ENCODE measurements at regions not wholly inside any gene's neighbourhood (a gene's known extent, or its start where the extent isn't known, plus 50 kb on each side); places are given as distances from the start of the nearest gene placed in this dataset.

DNA sequence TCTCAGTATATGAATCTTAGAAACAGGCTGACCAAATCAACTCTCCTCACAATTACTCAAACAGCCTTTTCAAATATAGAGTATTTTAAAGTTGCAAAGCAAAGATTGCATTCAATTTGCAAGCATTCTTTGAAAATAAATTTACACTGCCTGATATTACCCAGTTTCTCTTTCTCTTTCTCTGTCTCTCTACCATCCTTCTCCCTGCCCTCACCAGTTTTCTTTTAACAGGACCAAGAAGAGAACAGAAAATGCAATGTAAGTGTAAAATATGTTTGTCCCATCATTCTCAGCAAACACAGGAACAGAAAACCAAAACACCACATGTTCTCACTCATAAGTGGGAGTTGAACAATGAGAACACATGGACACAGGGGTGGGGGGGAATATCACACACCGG lies 520.3 kb upstream of the USP15 start:
- Mint-ChIP-seq H3K27me3 (ENCODE audit: low read depth) (no peaks in the 10 kb centered on the region), H3K4me3 (no peak overlapping the region), H3K36me3 (ENCODE audit: low read depth) (no peaks in the 10 kb centered on the region), H3K9me3 (no peaks in the 10 kb centered on the region), H3K4me1 (ENCODE audit: low read depth) (no peaks in the 10 kb centered on the region), H3K27ac (no peak overlapping the region)
- CTCF ChIA-PET, result no interaction called here
- intact Hi-C loops (cut with micrococcal nuclease), result no loop called here
- DNase-seq, result no peak

DNA sequence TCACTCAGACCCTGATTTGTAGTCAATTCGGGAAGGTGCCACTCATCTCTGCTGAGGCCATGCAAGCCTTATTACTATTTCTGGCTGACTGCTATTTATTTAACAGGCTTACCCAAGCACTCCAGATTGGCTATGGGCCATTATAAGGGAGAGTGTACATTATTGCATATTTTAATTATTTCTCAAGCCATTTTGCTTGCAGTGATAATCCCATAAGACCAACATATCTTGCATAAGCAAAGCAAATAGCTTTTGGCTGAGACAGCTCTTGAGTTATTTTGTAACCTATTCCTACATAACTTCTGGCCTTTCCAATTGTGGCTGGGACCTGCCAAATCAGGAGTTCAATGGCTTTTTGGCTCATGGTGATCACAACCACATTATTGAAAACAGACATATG lies 509.6 kb upstream of the USP15 start:
- H3K4me1 Mint-ChIP-seq (ENCODE audit: low read depth), result no peaks in the 10 kb centered on the region
- intact Hi-C loops (cut with micrococcal nuclease), result loop anchor here (10.0 kb wide), 1 partner anchor 444 kb away; a partner anchor contains a TSS
- H3K4me3 Mint-ChIP-seq, result no peak overlapping the region
- no peaks in the 10 kb centered on the region for H3K36me3 Mint-ChIP-seq (ENCODE audit: low read depth)
- no peak for DNase-seq
- H3K27me3 Mint-ChIP-seq (ENCODE audit: low read depth), result no peaks in the 10 kb centered on the region
- H3K27ac Mint-ChIP-seq, result no peak overlapping the region
- CTCF ChIA-PET, result no interaction called here
- H3K9me3 Mint-ChIP-seq, result no peaks in the 10 kb centered on the region

DNA sequence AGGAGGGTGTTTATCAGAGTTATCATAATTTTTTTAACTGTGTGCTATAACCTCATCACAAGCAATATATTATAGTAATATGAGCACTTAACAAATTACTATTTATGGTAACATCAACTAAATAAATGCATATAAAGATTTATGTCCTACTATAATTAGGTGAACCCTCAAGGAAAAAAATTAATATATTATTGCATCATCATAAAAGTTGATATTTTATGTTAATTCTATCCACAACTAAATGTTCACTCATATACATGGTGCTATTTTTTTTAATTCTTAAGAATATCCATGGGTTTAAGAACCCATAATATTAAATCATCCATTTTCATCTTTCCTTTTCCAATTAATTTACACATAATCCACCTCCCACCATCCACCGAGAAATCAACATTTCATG lies 506.0 kb upstream of the USP15 start:
- no peaks in the 10 kb centered on the region for H3K9me3 Mint-ChIP-seq
- intact Hi-C loops (cut with micrococcal nuclease), result loop anchor here (10.0 kb wide), 1 partner anchor 441 kb away; a partner anchor contains a TSS
- no peaks in the 10 kb centered on the region for H3K27me3 Mint-ChIP-seq (ENCODE audit: low read depth)
- no peak overlapping the region for H3K27ac Mint-ChIP-seq
- H3K4me3 Mint-ChIP-seq, result no peak overlapping the region
- no peak for DNase-seq
- no peaks in the 10 kb centered on the region for H3K4me1 Mint-ChIP-seq (ENCODE audit: low read depth)
- CTCF ChIA-PET, result no interaction called here
- no peaks in the 10 kb centered on the region for H3K36me3 Mint-ChIP-seq (ENCODE audit: low read depth)

DNA sequence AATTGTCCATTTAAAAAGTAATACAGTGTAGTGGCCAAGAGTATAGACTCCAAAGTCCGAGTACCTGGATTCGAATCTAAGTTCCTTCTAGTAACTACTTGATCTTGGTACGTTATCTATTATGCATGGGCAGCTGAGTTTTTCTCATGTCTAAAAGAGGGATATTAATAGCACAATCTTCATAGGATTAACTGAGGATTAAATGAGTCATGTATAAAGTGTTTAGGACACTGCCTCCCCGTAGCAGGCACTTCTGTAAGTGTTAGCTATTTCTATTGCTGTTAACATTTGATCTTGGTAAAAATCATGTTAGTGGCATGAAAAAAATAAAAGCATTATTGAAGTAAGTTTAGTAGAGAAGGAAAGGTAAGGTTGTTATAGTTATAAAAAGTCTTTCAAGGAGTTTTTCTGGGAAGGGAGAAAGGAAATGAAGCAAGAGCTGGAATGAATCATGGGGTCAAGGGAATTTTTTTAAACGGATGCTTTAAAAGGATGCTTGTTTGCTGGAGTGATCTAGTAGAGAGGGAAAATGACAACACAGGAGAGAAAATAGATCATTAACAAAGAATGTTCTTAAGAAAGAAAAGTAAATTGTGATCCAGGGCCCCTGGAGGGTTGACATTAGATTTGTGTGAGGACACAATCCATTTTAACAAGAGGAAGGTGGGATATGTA lies 502.2 kb upstream of the USP15 start:
- no peaks in the 10 kb centered on the region for H3K27me3 Mint-ChIP-seq (ENCODE audit: low read depth)
- no peak for DNase-seq
- no peaks in the 10 kb centered on the region for H3K9me3 Mint-ChIP-seq
- intact Hi-C loops (cut with micrococcal nuclease), result loop anchor here (10.0 kb wide), 1 partner anchor 437 kb away; a partner anchor contains a TSS
- no peak overlapping the region for H3K4me3 Mint-ChIP-seq
- no peaks in the 10 kb centered on the region for H3K4me1 Mint-ChIP-seq (ENCODE audit: low read depth)
- no peaks in the 10 kb centered on the region for H3K36me3 Mint-ChIP-seq (ENCODE audit: low read depth)
- CTCF ChIA-PET, result no interaction called here
- H3K27ac Mint-ChIP-seq, result no peak overlapping the region

DNA sequence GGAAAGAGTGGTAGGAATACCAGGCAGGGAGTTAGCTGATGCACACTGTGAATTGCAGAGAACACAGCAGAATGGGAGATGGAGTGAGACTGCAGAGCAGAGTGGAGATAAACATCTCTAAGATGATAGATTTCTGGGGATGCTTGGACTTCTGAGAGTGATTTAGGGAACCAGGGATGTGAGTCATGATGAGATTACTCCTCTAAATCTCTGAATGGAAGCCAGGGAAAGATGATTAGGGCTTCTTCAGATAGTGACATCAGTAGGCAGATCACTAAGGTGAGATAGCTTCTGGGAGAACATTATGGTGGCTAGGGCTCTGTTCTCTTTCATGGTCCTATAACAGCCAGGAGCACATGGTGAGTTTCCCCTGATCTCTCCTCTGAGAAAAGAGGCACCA lies 501.5 kb upstream of the USP15 start:
- Mint-ChIP-seq H3K27me3 (ENCODE audit: low read depth) (no peaks in the 10 kb centered on the region), H3K36me3 (ENCODE audit: low read depth) (no peaks in the 10 kb centered on the region), H3K4me3 (no peak overlapping the region), H3K9me3 (no peaks in the 10 kb centered on the region), H3K27ac (no peak overlapping the region), H3K4me1 (ENCODE audit: low read depth) (no peaks in the 10 kb centered on the region)
- CTCF ChIA-PET, result no interaction called here
- intact Hi-C loops (cut with micrococcal nuclease), result loop anchor here (10.0 kb wide), 1 partner anchor 436 kb away; a partner anchor contains a TSS
- no peak for DNase-seq

DNA sequence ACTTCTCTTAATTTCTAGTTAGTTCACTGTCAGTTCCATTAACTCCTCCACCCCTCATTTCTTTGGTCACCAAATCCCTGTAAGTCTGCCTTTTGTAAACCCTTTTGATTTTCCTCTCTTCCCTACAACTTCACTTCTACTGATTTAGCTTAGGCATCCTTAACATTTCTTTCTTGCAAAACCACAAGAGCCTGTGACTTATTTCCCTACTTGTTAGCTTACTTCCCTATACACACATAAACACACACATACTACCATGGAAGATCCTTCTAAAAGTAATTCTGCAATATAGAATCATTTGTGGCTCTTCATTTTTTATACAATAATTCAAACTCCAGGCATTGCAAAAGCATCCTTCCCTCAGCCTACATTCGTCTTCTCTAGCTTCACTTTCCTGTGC lies 494.3 kb upstream of the USP15 start:
- intact Hi-C loops (cut with micrococcal nuclease), result no loop called here
- H3K27me3 Mint-ChIP-seq (ENCODE audit: low read depth), result no peaks in the 10 kb centered on the region
- H3K4me1 Mint-ChIP-seq (ENCODE audit: low read depth), result no peaks in the 10 kb centered on the region
- H3K4me3 Mint-ChIP-seq, result no peak overlapping the region
- DNase-seq, result no peak
- no peaks in the 10 kb centered on the region for H3K36me3 Mint-ChIP-seq (ENCODE audit: low read depth)
- no peak overlapping the region for H3K27ac Mint-ChIP-seq
- CTCF ChIA-PET, result no interaction called here
- peaks cover 3% of the 10 kb centered on the region for H3K9me3 Mint-ChIP-seq

DNA sequence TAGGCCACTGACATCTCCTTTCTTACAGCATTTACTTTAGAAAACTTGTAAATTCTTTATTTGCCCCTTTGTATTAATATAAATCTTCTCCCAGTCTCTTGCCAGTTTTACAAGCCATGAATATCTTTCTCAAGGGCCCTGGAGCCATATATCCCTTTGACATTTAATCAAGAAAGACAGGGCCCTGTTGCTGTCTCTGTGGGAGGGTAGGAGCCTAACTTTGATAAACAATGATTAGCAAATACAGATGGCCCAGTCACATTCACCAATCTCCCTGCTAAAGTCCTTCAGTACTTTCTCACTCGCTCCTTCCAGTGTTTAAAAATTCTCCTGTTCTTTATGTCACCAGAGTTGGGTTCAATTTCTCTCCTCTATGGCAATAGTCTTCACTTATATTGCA lies 479.8 kb upstream of the USP15 start:
- DNase-seq, result no peak
- no peaks in the 10 kb centered on the region for H3K36me3 Mint-ChIP-seq (ENCODE audit: low read depth)
- CTCF ChIA-PET, result no interaction called here
- no peak overlapping the region for H3K4me3 Mint-ChIP-seq
- H3K9me3 Mint-ChIP-seq, result no peaks in the 10 kb centered on the region
- no peaks in the 10 kb centered on the region for H3K4me1 Mint-ChIP-seq (ENCODE audit: low read depth)
- H3K27ac Mint-ChIP-seq, result no peak overlapping the region
- H3K27me3 Mint-ChIP-seq (ENCODE audit: low read depth), result no peaks in the 10 kb centered on the region
- intact Hi-C loops (cut with micrococcal nuclease), result no loop called here

DNA sequence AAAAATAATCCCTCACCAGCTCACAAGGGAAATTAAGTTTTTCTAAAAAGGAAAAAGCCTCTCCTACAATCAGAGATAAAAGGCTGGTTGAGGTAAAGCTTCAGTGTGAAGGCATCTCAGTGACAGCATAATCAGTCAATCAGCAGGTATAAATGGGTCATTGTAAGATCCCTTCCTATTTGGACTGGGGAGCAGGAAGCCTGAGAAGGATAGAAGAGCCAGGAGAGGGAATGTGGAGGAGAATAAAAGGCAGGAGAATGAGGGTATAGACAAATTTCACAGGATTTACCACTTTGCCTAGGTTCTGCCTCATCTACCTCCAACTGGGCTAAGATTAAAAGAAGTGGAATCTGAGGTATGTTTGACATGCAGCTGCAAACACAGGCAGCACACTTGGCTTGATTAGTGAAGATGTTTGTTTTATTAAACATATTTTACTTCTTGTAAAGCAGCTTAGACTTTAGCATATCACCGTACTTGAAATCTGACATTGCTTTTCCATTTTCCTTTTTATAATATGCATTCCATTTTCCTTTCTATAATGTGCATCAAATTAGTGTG lies 479.1 kb upstream of the USP15 start:
- no peak for DNase-seq
- Mint-ChIP-seq H3K4me3 (no peak overlapping the region), H3K27me3 (ENCODE audit: low read depth) (no peaks in the 10 kb centered on the region), H3K27ac (no peak overlapping the region), H3K36me3 (ENCODE audit: low read depth) (no peaks in the 10 kb centered on the region), H3K9me3 (peaks cover 4% of the 10 kb centered on the region), H3K4me1 (ENCODE audit: low read depth) (no peaks in the 10 kb centered on the region)
- intact Hi-C loops (cut with micrococcal nuclease), result no loop called here
- CTCF ChIA-PET, result no interaction called here

DNA sequence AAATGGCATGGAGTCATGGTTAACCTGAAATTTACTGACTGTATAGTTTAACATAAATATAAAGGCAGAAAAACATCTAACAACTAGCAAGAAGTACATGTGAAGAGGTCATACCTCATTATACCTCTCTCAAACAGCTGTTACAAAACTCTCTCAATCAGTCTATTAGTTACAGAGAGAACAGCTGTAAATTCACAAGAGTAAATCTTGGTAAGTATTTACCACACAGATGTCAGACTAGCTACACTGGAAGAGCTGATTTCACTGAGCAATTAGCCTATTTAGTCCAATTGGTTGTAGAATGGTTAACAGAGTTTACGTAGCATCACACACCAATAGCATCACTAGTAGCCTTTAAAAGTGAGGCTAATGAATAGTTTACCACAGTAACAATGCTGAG lies 463.4 kb upstream of the USP15 start:
- intact Hi-C loops (cut with micrococcal nuclease), result no loop called here
- DNase-seq, result no peak
- CTCF ChIA-PET, result interaction anchor here (0.7 kb wide), 1 partner anchor 344 kb away, joined by 4 read pairs; no protein-coding TSS in a partner anchor
- Mint-ChIP-seq H3K27ac (no peak overlapping the region), H3K9me3 (no peaks in the 10 kb centered on the region), H3K27me3 (ENCODE audit: low read depth) (no peaks in the 10 kb centered on the region), H3K4me1 (ENCODE audit: low read depth) (no peaks in the 10 kb centered on the region), H3K36me3 (ENCODE audit: low read depth) (no peaks in the 10 kb centered on the region), H3K4me3 (no peak overlapping the region)

DNA sequence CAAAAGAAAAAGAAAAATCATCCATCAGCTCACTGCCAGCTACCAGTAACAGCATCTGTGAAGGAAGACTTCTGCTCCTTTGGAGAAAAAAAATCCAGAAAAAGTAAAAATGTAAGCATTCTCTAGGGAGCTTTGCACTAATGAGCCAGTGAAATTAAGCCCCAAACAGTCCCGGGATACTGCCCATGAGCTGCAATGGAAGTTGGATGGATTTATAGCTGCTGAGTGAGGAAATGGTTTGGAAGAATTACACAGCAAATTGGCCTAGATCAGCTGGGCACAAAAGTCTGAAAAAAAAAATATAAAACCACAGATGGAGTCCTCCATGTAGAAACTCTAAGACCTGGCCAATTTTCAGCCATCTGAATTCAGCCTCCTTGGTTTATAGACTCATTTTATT lies 462.9 kb upstream of the USP15 start:
- no peak for DNase-seq
- CTCF ChIA-PET, result no interaction called here
- intact Hi-C loops (cut with micrococcal nuclease), result no loop called here
- no peaks in the 10 kb centered on the region for H3K4me1 Mint-ChIP-seq (ENCODE audit: low read depth)
- H3K4me3 Mint-ChIP-seq, result no peak overlapping the region
- no peaks in the 10 kb centered on the region for H3K36me3 Mint-ChIP-seq (ENCODE audit: low read depth)
- H3K9me3 Mint-ChIP-seq, result no peaks in the 10 kb centered on the region
- no peak overlapping the region for H3K27ac Mint-ChIP-seq
- no peaks in the 10 kb centered on the region for H3K27me3 Mint-ChIP-seq (ENCODE audit: low read depth)

DNA sequence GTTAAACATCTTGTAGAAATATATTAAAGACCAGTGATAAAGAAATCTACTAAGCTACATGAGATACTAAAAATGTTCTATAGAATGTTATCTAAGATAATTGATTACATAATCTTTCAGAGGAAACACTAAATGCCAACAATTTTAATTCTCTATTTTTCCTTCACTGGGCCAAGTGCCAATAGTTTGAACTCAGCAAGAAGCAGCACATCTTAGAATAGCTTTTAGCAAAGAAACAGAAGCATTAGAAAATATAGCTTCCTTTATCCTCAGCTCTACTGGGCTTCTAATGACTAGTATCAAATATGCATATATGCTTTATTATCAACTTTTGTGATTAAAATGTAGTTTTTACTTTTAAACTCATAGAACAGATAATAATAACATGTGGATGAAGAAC lies 461.4 kb upstream of the USP15 start:
- H3K4me1 Mint-ChIP-seq (ENCODE audit: low read depth), result no peaks in the 10 kb centered on the region
- no peak overlapping the region for H3K27ac Mint-ChIP-seq
- intact Hi-C loops (cut with micrococcal nuclease), result no loop called here
- H3K9me3 Mint-ChIP-seq, result no peaks in the 10 kb centered on the region
- no peaks in the 10 kb centered on the region for H3K27me3 Mint-ChIP-seq (ENCODE audit: low read depth)
- DNase-seq, result no peak
- no peaks in the 10 kb centered on the region for H3K36me3 Mint-ChIP-seq (ENCODE audit: low read depth)
- H3K4me3 Mint-ChIP-seq, result no peak overlapping the region
- CTCF ChIA-PET, result no interaction called here

DNA sequence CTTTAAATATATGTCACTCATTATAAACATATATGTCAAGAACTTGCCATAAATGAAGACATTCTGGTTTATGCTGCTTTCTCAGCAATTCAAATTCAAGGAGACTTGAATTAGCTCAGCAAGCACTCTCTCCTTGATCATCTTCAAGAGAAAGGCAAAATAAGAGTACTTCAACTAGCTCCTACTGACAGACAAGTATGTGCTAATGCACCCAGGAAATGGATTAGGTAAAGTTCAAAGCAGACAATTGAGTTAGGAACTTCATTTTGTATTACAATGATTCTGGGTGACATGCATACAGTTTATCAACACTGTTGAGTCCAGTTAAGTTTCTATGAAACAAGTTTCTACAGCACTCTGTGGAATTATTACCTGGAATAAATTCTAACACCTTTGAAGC lies 455.9 kb upstream of the USP15 start:
- Mint-ChIP-seq H3K9me3 (peaks cover 13% of the 10 kb centered on the region), H3K27me3 (ENCODE audit: low read depth) (no peaks in the 10 kb centered on the region), H3K27ac (no peak overlapping the region), H3K36me3 (ENCODE audit: low read depth) (no peaks in the 10 kb centered on the region), H3K4me1 (ENCODE audit: low read depth) (no peaks in the 10 kb centered on the region), H3K4me3 (no peak overlapping the region)
- no peak for DNase-seq
- intact Hi-C loops (cut with micrococcal nuclease), result no loop called here
- CTCF ChIA-PET, result no interaction called here

DNA sequence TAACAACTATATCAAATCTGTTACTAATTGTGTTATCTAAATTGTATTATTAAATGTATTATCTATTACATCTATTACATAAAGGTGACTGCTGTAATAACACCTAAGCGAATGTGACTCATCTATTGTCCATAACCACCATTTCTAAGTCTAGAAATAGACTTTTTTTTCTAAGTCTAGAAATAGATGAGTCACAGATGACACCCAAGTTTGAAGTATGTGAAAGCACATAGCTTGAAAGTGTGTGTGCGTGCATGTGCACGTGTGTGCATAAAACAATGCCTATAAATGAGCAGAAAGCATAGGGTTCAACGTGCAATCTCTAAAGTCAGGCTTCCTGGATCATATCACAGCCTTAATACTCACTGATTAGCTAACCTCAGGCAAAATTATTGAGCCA lies 451.3 kb upstream of the USP15 start:
- no peak overlapping the region for H3K4me3 Mint-ChIP-seq
- intact Hi-C loops (cut with micrococcal nuclease), result no loop called here
- H3K36me3 Mint-ChIP-seq (ENCODE audit: low read depth), result no peaks in the 10 kb centered on the region
- H3K9me3 Mint-ChIP-seq, result peaks cover 13% of the 10 kb centered on the region
- CTCF ChIA-PET, result no interaction called here
- H3K27me3 Mint-ChIP-seq (ENCODE audit: low read depth), result no peaks in the 10 kb centered on the region
- H3K27ac Mint-ChIP-seq, result no peak overlapping the region
- no peaks in the 10 kb centered on the region for H3K4me1 Mint-ChIP-seq (ENCODE audit: low read depth)
- no peak for DNase-seq
